H4 (cell line): ENCODE measurements at regions not wholly inside any gene's neighbourhood (a gene's known extent, or its start where the extent isn't known, plus 50 kb on each side); places are given as distances from the start of the nearest gene placed in this dataset.

Experiments used
- DNase-seq: peaks from one replicate; pipeline ENCODE4 v3.0.0-alpha.2; 2015; ENCODE audit warnings: low spot score

DNA sequence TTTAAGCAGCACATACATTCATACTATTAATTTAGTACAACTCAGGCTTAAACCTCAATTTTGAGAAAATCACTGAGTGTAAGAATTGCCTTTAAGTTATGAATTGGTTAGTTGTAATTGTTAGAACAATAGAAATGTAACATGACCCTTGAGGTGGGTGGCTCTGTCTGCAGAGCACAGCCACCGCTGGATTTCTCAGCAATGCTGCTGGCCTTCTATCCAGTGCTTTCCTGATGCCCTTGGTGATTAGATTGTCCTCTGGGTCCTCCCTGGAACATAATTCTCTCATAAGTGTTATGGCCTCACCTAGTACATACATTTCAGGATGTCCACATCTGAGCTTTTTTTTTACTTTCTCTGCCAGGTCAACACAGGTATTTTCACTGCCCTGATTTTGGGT, 213.2 kb downstream of the SLC7A11 start:
- DNase-seq, result no peak

DNA sequence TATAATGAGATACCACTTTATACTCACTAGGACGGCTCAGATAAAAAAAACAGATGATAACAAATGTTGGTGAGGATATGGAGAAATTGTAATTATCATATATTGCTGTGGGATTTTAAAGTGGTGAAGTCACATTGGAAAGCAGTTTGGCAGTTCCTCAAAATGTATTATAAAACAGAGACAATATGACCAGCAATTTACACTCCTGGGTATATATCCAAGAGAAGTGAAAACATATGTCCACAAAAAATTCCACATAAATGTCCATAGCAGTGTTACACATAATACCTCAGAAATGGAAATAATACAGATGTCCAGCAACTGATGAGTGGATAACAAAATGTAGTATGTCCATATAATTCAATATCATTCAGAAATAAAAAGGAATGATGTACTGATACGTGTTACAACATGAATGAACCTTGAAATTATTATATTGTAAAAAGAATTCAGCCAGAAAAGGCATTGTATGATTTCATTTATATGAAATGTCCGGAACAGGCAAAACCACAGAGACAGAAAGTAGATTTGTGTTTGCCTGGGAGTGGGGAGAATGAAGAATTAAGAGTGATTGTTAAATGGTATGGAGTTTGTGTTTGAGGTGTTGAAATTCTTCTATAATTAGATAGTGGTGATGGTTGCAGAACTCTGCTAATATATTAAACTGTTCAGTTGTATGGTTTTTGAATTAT, 220.9 kb downstream of the SLC7A11 start:
- no peak for DNase-seq

DNA sequence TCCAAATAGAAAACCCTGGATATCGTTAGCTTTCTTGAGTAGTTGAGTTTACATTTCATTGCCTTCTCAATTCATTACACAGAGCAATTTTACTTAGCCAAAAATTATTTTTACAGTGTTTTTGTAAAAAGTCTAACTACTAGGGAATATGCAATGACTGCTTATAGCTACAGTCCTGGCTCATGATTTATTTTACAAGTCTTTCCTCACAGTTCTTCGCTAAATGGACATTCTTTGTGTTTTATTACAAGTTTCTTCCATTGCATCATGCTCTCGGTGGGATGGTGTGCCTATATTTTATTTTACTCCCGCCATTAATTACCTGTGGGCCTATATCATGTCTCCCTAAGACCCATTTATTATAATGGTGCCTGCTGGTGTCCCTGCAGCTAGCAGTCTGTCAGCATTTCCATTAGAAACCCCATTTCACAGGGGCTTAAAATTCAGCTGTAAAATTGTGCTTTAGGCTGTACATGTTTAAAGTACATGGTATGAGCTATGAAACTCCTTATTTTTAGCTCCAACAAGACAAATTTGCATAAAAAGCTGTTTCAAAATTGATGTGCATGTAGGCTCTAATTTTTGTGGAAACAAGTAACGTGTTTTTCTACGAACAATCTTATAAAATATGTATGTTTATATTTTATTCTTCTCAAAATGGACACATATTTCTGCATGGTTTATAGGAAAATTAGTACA, 227.4 kb downstream of the SLC7A11 start:
- no peak for DNase-seq

DNA sequence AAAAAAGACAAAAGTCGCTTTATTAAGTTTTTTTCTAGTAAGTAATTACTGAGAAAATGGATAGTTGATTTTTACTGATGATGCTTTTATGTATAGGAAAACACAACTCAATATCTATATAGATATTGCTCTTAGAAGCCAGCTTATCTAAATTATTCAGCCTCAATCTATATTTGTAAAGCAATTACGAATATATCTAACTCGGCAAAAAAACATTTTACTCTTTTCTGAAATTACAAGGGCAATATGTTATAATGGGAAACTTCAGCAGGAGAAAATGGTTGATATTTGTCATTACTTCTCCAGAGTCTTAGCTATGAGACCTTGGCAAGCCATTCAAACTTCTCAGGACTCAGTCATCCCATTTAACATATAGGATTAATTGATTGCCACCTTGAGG, 228.5 kb downstream of the SLC7A11 start:
- no peak for DNase-seq

DNA sequence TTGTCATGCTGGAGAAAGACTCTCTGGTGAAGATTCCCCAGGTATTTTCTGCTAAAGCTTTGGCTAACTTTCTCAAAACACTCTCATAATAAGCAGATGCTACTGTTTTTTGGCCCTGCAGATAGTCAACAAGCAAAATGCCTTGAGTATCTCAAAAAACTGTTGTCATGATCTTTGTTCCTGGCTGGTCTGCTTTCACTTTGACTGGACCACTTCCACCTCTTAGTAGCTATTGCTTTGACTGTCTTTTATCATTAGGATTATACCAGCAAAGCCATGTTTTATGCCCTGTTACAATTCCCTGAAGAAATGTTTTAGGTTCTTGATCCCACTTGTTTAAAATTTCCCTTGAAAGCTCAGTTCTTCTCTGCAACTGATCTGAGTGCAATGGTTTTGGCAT, 231.5 kb downstream of the SLC7A11 start:
- DNase-seq, result no peak

DNA sequence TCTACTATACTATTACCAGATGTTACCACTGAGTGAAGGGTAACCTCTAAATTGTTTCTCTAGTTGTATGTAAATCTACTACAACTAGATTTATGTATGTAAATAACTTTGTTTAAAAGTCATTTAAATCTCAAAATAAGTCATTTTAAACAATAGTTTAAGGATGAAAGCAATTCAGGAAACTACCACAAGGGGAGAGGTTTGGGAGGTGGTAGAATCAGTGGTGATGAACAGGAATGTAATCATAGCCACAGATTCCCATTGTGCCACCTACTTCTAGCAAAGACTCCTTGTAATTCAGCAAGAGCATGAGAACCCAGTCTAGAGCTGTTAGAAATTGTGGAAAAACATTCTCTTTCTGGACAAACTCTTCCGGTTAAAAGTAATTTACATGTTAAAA, 234.6 kb downstream of the SLC7A11 start:
- DNase-seq, result no peak

DNA sequence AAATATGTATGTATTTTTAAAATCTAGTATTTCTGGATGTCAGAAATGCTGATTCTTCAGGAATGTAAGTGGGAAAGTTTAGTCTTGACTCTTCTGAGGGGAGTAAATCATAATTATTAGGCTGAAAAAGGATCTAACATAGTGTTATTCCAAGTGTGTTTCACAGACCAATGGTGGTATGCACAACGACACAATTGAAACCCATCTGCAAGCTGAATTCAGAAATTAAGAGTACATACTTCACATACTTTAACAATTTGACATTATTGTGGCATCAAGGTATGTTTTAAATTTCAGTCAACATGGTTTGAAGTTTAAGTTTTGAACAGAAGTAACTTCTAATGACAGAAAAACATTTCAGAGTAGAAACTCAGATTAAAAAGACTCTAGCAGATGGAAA, 236.7 kb downstream of the SLC7A11 start:
- no peak for DNase-seq

DNA sequence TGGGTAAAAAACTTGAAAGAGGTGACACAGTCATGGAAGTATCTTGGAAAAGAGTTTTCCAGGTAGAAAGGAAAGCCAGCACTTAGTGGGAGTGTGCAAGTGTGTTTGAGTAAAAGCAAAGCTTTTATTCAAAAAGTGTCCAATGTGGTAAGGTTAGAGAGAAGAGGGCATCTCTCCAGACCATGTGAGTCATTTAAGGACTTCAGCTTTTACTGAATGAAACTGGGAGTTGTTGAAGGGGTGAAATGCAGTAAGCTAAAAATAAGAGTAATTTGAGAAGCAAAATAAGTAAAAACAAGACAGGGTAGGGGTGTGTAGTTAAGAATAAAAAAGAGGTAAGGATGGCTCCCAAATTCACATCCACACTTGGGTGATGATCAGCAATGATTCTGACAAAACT, 238.9 kb downstream of the SLC7A11 start:
- no peak for DNase-seq

DNA sequence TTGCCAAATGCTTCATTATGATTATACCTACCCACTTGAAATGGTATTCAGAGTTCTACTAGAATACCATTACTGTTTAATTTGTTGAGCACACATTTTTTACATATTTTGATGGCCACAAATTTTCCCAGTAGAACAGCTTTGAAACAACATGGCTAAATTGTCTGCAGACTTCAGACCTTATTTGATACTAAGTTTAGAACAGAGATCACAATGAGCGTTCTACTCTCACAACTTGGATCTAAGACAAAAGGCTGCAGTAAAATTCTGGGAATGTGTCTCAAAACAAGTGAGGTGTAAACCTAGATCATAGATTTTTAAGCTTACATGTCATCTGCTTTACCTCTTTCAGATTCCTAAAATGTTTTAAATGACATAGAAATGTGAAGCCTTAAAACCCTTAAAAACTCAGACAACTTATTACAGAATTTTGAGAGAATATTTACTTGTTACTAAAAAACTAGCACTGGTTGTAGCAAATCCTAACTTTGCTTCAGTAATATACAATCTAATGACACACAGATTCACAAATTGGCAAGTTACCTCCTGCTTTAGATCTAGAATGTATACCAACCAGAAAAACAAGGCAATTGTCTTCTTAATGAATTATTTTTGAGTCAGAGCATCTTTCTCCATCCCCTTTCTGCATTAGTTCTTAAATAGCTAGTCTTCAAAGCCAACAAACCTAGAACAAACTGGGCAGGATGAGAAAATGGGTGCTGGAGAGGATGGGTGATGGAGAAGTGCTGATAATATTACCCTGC, 243.3 kb downstream of the SLC7A11 start:
- DNase-seq, result no peak

DNA sequence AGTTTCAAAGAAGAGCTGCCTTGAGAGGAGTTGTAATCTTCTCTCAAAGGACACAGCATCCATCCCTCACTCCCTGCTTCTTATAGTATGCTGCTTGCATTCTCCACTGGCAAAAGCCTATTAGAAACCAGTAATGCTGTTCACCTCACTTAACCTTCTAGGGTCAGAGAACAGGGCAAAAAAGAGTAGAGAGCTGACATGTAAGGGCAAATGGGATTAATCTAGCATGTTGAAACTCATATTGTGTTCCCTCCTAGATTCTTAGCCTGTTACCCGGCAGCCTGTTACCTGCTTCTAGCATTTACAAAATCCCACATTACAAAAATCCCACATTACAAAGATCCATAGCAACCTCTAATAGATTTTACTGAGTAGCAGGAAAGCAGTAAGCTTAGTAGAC, 244.7 kb downstream of the SLC7A11 start:
- no peak for DNase-seq

DNA sequence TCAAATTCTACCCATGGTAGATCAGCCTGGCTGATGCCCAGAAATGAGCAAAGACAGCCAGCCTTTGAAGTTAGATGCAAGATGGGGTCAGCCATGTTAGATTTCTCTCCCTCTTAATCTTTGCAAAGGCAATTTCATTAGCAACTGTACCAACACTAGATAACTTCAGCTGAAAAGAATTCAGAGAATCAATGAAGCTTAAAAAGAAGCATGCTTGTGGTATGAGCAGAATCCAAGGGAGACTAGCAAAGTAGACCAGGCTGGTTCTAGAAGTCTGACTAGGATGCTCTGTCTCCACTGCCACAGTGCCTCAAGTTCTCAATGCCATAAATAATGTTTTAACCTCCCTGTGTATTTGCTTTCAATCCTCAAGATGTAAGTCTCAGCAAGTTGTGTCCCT, 247.3 kb downstream of the SLC7A11 start:
- DNase-seq, result no peak

DNA sequence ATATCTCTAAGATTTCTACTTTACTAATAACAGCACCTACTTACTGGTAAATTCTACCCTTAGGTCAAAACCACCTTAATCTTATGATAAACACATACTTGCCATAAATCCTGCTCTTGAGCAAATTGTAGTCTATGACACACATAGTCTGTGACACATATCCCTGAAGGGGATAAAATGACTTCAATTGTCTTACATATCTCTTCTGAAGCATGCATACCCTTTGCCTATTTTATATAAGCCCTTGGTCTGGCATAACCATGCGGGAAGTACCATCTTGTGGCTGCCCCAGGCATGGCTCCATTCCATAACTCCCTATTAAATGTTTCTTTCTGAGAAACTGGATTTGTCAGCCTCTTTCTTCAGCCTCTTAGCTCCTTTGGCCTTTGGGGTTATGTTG, 248.9 kb downstream of the SLC7A11 start:
- peak; percentile 35 for DNase-seq

DNA sequence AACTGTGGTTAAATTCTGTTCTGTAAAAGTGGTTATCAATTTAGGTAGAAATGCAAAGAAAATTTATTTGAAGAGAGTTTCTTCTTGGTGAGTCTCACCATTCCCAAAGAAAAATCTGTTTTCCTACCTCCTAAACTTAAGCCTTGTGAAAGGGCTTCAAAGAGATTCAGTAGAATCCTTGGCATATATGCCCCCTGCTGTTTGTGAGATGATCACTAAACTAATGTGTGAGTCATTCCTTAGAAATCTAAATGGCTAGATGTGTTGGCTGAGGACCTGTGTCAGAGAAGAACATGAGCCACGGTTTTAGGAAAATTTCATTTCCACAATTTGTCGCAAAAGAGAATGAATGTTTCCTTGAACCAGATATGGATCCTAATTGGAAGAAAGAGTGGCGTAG, 260.9 kb downstream of the SLC7A11 start:
- peak; percentile 54 for DNase-seq

DNA sequence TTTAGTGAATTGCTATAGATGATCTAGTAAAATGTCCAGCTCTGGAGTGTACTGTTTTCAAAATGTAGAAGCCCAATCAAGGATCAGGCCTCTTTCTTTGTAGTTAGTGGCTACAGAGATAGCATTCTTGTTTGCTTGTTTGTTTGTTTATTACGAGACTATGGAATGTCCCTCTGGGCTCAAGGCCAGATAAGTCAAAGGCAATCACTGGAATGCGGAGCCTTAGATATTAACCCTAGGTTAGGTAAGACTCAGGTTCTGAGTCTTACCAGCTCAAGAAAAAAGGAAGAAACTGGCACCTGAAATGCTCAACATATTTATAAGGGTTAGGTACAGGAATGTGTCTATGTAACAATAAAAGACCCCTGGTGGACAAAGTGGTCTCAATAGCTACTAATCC, 261.5 kb downstream of the SLC7A11 start:
- no peak for DNase-seq

DNA sequence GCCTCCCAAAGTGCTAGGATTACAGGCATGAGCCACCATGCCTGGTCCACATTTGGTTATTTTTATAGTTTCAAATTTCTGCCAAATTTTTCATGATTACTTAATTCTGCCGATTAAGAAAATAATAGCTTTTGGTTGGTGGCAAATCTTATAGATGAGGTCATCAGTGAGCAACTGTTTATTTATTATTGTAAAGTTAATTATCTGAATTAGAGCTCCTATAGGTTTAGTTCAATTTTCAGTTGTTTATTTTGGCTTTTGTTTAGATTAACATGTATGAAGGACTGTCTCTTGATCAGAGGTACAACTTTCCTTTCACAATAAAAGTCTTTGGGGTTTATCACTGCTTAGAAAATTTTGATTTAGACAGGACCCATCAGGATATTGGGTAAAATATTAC, 262.2 kb downstream of the SLC7A11 start:
- DNase-seq, result no peak

DNA sequence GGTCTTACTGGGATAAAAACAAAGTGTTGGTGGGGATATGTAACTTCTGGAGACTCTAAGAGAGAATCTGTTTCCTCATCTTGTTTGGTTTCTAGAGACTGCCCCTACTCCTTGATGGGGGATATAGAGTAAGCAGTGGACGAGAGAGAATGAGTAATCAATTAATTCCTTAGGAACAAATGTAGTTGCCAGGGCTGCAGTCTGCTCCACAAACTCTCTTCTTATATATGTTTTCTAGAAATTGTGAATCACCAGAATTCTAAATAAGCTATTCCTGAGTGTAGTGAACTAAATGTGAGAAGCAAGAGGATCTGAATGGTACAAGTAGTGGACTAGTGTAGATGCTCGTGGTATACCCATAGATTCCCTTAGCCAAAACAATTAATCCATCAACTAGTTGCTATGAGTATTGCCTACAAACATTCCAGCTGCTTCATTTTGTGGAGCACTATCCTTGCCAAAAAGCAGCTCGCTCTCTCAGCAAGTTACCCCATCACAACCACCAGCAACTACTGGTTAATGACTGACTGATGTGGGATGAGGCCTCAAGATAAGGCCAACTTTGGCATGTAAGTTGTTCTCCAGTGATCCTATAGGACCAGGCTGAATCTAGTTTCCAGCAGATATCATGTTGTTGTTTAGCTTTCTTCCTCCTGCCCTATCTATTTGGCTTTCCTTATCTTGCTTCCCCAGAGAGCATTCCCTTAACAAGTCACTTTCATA, 273.0 kb downstream of the SLC7A11 start:
- no peak for DNase-seq

DNA sequence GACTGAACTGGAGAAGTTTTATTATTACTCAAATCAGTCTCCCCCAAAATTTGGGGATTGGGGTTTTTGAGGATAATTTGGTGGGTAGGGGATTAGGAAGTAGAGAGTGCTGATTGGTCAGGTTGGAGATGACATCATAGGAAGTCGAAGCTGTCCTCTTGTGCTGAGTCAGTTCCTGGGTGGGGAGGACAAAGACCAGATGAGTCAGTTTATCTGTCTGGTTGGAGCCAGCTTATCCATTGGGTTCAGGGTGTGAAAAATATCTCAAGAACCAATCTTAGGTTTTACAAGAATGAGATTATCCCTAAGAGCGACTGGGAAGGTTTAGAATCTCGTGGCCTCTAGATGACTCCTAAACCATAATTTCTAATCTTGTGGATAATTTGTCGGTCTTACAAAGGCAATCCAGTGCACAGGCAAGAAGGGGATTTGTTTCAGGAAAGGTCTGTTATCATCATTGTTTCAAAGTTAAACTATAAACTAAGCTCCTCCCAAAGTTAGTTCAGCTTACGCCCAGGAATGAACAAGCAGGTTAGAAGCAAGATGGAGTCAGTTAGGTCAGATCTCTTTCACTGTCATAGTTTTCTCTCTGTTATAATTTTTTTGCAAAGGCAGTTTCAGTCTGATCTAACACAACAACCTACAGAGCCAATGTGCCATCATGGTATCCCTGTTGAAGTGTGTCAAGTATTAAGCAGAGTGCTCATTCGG, 274.5 kb downstream of the SLC7A11 start:
- no peak for DNase-seq

DNA sequence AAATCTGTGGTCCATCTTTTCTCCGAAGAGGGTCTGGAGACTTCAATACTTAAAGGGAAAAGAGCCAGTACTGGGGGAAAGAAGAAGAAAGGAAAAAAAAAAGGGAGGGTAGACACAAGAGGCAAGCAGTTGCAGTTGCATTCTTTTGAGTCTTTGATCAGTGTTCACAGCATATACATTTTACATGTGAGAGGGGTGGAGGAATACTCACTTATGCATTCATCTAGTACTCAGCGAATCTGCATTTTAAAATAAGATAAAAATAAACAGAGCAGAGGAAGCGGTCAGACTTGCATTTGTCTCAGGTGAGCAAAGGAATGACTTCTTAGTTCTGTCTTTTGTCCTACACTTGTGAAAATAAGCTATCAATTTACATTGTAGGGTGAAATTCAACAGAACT, 275.6 kb downstream of the SLC7A11 start:
- DNase-seq, result no peak

DNA sequence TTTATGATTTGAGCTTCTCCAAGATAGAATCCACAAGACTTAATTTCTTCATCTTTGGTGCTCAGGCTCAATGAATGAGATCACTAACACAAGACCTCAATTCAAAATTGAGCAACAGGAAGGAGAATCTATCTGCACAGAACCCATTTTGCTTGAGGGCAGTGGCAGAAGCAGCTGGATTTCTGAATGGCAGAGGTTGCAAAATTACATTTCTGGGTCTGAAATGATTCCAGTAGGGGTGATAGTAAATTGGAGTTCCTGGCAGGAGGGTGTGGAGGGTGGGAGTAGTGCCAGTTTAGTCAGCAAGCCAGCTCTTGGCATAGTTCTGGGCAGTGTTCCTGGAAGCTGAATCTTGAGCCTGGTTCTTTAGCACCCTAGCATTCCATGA, 281.1 kb downstream of the SLC7A11 start:
- peak; percentile 71 for DNase-seq

DNA sequence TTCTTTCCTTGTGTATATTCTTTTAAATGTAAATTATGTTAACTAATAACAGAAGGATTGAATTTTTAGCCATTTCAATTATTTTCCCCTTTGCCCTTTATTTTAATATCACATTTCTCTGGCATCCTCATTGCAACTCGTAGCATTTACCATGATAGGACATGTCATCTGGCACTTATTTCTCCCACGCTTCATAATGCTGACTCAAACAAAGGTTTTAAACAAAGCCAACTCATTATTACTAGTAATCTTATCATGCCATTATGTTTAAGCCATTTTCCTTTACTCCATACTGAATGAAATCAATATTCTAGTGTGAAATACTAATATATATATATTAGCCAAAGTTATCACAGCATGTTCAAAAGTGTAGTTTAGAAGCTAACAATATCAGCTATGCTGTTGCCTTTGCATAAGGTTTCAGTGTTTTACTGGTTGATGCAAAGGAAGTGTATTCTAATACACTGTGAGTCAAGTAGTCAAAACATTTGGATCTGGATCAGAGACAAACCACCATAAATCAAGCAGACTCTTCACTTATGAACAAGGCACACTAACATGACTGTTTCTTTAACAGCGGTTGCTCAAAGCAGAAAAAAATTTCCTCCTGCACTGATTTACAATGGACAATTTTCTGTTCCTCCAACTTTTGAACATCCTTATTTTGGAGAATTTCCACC, 281.6 kb downstream of the SLC7A11 start:
- peak; percentile 5 for DNase-seq

DNA sequence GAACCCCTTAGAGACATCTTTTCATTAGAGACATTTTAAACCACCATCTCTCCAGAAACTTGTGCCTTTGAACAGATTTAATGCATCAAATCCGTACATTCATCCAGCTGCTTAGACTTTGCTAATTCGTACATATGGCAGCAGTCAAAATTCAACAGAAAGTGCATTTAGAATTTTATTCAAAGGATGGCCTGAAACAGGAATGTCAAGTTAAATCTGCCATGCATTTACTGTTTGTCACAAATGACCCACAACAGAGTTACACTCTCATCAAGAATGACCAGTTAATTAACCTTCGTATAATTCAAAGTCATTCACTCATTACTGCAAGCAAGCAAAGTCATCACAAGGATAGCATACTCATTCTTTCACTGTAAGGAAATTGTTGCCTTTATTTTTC, 284.3 kb downstream of the SLC7A11 start:
- DNase-seq, result no peak
